ENCODE measurements at regions not wholly inside any gene's neighbourhood (a gene's known extent, or its start where the extent isn't known, plus 50 kb on each side); places are given as distances from the start of the nearest gene placed in this dataset.

GRCh38 chr2:15804246-15804619, 136.1 kb upstream of the MYCN start:
- Mint-ChIP-seq H3K27ac (ENCODE audit: unreplicated experiment) (no peak overlapping the region), H3K36me3 (ENCODE audit: low read depth) (no peaks in the 10 kb centered on the region), H3K9me3 (ENCODE audit: low read depth) (no peaks in the 10 kb centered on the region), H3K27me3 (ENCODE audit: low read depth) (peaks cover 24% of the 10 kb centered on the region), H3K4me3 (ENCODE audit: unreplicated experiment) (no peak overlapping the region), H3K4me1 (ENCODE audit: low read depth) (no peaks in the 10 kb centered on the region)
- TF ChIP-seq, protein P1, sequence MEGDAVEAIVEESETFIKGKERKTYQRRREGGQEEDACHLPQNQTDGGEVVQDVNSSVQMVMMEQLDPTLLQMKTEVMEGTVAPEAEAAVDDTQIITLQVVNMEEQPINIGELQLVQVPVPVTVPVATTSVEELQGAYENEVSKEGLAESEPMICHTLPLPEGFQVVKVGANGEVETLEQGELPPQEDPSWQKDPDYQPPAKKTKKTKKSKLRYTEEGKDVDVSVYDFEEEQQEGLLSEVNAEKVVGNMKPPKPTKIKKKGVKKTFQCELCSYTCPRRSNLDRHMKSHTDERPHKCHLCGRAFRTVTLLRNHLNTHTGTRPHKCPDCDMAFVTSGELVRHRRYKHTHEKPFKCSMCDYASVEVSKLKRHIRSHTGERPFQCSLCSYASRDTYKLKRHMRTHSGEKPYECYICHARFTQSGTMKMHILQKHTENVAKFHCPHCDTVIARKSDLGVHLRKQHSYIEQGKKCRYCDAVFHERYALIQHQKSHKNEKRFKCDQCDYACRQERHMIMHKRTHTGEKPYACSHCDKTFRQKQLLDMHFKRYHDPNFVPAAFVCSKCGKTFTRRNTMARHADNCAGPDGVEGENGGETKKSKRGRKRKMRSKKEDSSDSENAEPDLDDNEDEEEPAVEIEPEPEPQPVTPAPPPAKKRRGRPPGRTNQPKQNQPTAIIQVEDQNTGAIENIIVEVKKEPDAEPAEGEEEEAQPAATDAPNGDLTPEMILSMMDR (IDR thresholded peaks at IDR 0.05): no peak
- no peak for DNase-seq (ENCODE audit: low spot score)

GRCh38 chr2:15804691-15805090, 135.7 kb upstream of the MYCN start:
- Mint-ChIP-seq H3K9me3 (ENCODE audit: low read depth) (no peaks in the 10 kb centered on the region), H3K4me1 (ENCODE audit: low read depth) (no peaks in the 10 kb centered on the region), H3K27ac (ENCODE audit: unreplicated experiment) (no peak overlapping the region), H3K27me3 (ENCODE audit: low read depth) (peaks cover 24% of the 10 kb centered on the region), H3K4me3 (ENCODE audit: unreplicated experiment) (no peak overlapping the region), H3K36me3 (ENCODE audit: low read depth) (no peaks in the 10 kb centered on the region)
- no peak for DNase-seq (ENCODE audit: low spot score)
- TF ChIP-seq, protein P1 (IDR thresholded peaks at IDR 0.05): no peak

DNA sequence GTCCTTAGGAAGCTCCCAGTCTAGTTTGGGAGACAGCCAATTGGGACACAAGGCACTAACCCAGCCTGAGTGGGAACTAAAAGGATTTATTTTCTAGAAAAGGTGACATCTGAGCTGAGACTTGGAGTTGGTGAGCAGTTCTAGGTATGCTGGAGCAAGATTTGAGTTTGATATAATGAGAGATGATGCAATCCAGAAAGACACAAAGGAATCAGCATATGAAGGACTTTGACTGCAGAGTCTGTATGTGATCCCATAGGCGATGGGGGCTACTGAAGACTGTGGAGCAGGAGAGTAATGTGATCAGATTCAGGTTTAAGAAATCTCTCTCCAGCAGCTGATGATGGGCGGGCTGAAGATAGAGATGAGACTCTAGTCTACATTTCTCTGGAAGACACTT, 135.1 kb upstream of the MYCN start:
- no peak overlapping the region for H3K27ac Mint-ChIP-seq (ENCODE audit: unreplicated experiment)
- H3K4me3 Mint-ChIP-seq (ENCODE audit: unreplicated experiment): no peak overlapping the region
- H3K9me3 Mint-ChIP-seq (ENCODE audit: low read depth): no peaks in the 10 kb centered on the region
- TF ChIP-seq, protein P1 (IDR thresholded peaks at IDR 0.05): no peak
- H3K36me3 Mint-ChIP-seq (ENCODE audit: low read depth): no peaks in the 10 kb centered on the region
- H3K27me3 Mint-ChIP-seq (ENCODE audit: low read depth): peaks cover 27% of the 10 kb centered on the region
- no peaks in the 10 kb centered on the region for H3K4me1 Mint-ChIP-seq (ENCODE audit: low read depth)
- DNase-seq (ENCODE audit: low spot score): no peak

GRCh38 chr2:15805772-15806171, 134.6 kb upstream of the MYCN start:
- DNase-seq (ENCODE audit: low spot score): no peak
- H3K4me3 Mint-ChIP-seq (ENCODE audit: unreplicated experiment): no peak overlapping the region
- no peaks in the 10 kb centered on the region for H3K36me3 Mint-ChIP-seq (ENCODE audit: low read depth)
- H3K27ac Mint-ChIP-seq (ENCODE audit: unreplicated experiment): no peak overlapping the region
- H3K27me3 Mint-ChIP-seq (ENCODE audit: low read depth): peaks cover 29% of the 10 kb centered on the region
- H3K4me1 Mint-ChIP-seq (ENCODE audit: low read depth): no peaks in the 10 kb centered on the region
- TF ChIP-seq, protein P1 (IDR thresholded peaks at IDR 0.05): no peak
- H3K9me3 Mint-ChIP-seq (ENCODE audit: low read depth): no peaks in the 10 kb centered on the region

- Mint-ChIP-seq H3K9me3 (ENCODE audit: low read depth) (no peaks in the 10 kb centered on the region), H3K4me1 (ENCODE audit: low read depth) (no peaks in the 10 kb centered on the region), H3K4me3 (ENCODE audit: unreplicated experiment) (no peak overlapping the region), H3K36me3 (ENCODE audit: low read depth) (no peaks in the 10 kb centered on the region), H3K27me3 (ENCODE audit: low read depth) (peaks cover 29% of the 10 kb centered on the region), H3K27ac (ENCODE audit: unreplicated experiment) (no peak overlapping the region)
- DNase-seq (ENCODE audit: low spot score): no peak
- TF ChIP-seq, protein P1 (IDR thresholded peaks at IDR 0.05): no peak
These were observed 133.4 kb upstream of the MYCN start for GRCh38 chr2:15806801-15807417.

All from chondrocyte (in vitro differentiated cells).